DLD1 (cell line): ENCODE measurements at regions not wholly inside any gene's neighbourhood (a gene's known extent, or its start where the extent isn't known, plus 50 kb on each side); places are given as distances from the start of the nearest gene placed in this dataset.
"Not testable (repeated sequence)": the region's sequence is repeated elsewhere in the genome, so short reads cannot be mapped to it uniquely, and the experiment has no call there.

Source experiments
- in situ Hi-C: cut with HindIII; loops from 2 replicates; pipeline ENCODE4 v1.10.0; 2017; ENCODE audit warnings: low sequenced_read_pairs

DNA sequence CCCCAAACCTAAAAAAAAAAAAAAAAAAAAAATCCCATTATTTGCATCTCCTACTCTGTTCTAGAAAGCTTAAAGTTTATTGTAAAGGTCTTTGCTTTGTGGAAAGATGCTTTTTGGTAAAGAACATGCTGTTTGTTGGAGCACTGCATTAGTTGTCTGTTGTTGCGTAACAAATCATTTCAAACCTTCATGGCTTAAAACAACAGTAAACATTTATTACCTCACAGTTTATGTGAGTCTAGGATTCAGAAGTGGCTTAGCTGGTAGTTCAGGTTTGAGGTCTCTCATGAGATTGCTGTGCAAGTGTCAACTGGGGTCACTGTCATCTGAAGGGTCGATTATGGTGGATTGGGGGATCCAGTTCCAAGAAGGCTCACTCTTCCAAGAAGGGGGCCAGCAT, 155.2 kb upstream of the ZFP64 start:
- in situ Hi-C loops, result no loop called here

DNA sequence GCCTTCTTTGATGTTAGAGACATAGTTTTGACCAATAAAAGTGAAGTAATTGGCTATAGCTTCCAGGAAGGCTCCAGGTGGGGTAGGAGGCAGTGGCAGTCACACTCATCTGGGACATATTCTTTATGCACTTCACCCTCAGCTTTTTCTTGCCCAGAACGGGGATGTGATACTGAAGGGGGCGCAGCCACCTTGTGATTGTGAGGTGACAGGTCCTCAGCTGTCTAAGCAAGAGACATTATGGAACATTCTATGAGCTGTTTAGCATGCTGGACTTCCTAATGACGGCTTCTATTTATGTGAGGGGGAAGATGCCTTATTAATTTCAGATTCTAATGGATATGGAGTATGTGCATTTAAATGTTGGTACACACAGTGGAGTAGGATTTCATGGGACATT, 151.3 kb upstream of the ZFP64 start:
- in situ Hi-C loops, result no loop called here

DNA sequence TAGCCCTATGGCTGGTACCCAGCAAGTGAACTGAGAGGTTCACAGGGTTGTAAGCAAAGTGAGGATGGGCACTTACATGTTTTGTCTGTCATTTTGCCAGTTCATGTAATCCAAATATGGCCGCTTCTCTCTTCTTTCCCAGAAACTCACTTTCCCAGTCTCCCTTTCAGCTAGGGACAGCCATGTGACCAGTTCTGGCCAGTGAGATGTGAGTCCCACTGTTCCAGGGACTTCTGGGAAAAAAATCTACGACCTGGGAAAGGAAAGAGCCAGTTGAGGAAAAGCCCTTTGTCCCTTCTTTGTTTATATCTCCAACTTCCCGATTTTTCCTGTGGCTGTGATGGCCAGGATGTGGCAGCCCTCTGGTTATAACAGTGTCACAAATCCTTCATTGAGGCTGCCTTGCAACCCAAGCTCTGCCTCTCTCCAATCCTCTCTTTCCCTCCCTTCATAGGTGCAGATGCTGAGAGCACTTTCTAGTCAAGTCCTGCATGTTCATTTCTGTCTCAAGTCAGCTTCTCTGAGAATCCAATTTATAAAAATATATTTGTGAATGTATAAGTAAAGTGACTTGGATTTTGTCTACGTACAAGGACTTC, 148.6 kb upstream of the ZFP64 start:
- in situ Hi-C loops, result no loop called here

DNA sequence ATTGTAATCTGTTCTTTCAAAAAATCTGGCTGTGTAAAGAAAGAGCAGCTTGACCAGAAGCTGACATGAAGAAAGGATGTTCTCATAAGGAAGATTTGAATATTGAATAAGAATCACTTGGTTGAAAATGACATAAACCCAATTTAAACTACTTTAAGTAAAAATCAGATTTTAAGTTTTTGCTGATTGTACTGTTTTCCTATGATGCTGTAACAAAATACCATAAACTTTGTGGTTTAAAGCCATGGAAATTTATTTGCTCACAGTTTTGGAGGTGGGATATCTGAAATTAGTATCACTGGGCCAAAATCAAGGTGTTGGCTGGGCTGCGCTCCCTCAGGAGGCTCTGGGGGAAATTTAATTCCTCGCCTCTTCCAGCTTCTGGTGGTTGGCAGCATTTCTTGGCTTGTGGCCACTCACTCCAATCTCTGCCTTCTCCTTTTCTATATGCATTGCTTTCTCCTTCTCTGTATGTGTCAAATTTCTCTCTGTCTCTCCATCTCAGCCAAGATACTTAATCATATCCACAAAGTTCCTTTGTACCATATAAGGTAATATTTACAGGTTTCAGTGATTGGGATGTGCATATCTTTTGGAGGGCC, 141.2 kb upstream of the ZFP64 start:
- in situ Hi-C loops, result no loop called here

DNA sequence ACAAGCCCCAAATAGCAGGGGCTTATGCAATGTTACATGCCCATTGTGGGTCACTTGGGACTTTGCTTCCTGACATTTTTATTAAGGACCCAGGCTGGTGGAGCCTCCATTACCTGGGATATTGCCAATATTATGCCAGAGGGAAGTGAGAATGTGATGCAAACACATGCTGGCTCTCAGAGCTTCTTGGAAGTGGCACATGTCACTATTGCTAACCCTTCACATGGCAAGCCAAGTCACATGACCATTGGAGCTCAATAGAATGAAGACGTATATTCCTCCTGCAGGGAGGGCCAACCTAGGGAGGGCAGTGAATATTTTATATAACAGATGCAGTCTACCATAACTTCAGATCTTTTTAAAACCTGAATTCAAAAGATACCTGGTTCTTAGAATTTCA, 140.7 kb upstream of the ZFP64 start:
- in situ Hi-C loops, result no loop called here

DNA sequence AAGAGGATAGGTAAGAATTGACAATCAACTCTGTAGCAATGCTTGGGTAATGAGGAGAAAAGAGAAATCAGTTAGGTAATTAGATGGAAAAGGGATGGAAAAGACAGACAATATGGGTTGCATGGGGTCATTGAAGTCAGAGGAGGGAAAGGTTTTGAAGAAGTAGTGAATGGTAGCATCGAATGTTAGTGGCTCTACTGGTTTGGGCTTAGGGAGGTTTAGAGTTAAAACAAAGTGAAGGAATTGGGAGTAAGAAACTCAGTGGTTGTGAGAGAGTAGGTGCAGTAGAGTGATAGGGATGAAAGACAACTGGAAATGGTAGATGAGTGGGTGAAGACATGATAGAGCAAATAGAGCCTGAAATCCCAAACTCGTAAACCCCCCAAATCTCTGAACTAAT, 140.1 kb upstream of the ZFP64 start:
- in situ Hi-C loops, result no loop called here

DNA sequence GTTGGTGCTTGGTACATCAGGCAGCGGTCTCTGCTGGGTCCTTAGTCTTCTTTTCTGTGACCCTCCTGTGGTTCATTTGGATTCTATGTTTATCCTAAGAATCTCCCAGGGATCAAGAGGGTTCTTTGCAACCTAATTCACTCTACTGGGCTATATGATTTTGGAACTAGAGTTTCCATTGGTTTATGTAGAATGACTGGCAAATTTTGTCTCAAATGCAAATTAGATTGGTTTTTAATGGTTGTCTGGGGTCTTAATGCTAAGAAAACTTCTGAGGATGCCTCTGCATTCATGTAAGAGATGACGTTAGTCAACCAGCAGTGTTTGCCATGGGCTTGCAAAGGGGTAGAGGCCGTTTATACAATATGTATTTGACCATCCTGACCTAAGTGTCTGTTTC, 129.8 kb upstream of the ZFP64 start:
- in situ Hi-C loops, result no loop called here

DNA sequence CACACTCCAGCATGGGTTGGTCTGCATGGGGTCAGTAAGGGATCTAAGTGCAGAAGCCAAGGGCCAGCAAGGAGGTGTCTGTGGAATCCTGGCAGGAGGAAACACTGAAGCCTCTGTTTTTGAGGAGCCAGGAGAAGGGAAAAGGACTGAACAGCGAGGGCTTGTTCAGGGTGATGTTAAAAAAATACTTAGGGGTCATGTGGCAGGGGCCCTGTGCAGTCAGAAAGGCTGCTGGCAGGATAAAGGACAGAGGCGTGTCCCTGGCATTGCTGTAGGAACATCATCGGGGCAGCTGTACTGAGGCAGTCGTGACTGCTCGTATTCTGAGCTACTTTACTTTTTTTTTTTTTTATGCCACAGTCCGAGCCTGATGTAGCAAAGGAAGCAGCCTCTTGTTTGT, 127.1 kb upstream of the ZFP64 start:
- in situ Hi-C loops, result no loop called here

DNA sequence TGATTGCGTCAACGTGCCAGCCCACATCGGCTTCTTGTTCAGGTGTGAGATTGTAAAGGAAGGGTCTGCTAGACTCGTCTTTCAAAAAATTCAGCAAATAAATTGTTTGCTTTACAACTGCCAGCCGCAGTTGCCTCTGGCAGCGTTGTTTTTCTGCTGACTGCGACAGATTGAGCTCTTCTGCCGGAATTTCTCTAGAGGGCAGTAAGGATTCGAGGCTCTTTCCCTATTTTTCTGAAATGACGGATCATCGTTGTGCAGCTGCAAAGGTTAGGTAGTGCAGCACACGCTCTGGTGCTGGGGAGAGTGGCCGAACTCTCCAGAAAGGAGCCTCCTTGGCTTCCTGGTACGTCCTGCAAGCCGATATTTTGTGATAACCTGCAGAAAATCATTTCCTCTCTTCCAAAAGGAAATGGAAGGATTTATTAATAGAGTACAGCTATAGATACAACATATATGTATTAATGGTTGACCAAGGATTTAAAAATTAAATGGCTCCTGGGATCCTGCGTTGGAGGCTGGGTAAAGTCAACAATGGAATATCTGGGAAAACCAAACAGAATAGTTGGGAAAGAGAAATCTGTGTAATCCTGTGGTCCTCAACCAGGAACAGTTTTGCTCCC, 121.9 kb upstream of the ZFP64 start:
- in situ Hi-C loops, result no loop called here

DNA sequence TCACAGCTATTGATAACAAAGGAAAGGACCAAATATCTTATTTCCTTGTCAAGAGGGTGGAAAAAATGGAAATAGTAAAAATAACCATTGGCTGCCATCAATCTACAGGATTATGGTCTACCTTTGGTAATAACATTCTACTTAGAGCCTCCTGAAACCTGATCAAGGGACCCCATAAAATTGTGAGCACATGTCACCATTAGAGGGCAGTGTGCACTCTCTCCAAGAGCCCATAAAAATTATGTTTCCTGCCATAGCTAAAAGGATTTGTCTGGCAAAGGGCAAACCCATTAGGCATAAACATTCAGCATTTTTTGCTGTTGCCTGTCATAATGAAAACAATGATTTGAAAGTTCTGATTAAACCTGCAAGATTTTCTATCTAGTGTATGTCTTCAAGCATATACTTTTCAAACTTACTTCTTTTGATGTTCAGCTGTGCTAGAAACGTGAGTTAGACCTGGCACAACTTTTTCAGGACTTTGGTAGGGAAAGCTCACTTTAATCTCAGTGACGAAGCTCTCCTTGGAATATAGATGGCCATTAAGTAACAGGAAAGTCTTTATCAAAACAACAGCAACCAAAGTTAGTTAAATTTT, 120.7 kb upstream of the ZFP64 start:
- in situ Hi-C loops, result no loop called here

DNA sequence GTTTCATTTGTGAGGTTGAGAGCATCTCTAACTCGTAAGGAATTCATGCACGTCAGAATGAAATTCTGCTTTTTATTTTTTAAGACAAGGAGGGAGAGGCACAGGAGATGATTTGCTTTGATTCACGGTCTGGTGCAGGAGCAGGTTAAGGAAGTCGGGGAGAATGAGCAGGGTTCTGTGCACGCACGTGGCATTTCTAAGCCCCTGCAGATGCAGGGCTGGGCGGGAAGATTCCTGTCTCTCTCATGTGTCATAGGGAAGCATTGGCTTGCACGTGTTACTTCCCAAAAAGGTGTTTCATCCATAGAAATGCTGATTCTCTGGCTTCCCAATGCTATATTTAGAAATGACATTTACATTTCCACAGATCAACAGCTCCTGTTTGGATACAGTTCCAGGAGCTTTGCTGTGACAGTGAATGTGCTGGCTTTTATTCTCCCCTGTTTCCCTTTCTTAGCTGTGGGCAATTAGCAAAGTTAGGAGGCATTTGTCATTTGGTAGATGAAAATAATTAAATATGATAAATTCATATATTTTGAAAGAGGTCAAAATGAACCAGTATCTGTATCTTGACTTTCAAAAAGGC, 119.7 kb upstream of the ZFP64 start:
- in situ Hi-C loops, result no loop called here

DNA sequence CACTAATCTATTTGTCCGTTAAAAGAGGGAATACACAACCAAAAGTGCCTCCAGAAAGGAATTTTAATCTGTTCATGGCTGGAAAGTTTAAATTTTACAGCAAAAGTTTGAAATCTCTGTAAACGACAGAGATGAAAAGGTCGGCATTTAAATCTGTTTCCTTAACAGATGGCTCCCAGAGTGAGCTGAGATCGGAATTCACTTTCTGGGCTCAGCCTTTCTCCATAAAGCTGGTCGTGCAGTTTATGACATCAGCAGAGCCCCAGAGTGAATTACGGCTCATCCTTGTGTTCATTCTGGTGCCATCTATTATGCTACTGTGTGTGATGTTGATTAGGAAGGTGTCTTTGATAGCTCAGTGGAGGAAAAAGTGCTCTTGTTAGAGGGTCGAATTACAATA, 117.6 kb upstream of the ZFP64 start:
- in situ Hi-C loops, result no loop called here

DNA sequence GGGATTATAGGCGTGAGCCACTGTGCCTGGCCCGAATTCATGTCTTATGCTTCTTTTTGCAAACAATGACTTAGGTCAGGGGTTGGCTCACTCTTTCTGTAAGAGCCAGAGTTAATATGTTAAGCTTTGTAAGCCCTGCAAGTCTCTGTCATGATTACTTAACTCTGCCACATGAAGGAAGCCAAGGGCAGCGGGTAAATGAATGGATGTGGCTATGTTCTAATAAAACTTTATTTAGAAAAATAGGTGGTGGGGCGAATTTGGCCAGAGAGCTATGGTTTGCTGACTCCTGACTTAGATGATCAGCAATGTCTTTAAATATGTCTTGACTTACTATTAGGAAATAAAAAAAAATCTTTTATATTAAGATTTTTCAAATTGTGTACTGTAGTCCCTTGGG, 114.9 kb upstream of the ZFP64 start:
- in situ Hi-C loops, result no loop called here

DNA sequence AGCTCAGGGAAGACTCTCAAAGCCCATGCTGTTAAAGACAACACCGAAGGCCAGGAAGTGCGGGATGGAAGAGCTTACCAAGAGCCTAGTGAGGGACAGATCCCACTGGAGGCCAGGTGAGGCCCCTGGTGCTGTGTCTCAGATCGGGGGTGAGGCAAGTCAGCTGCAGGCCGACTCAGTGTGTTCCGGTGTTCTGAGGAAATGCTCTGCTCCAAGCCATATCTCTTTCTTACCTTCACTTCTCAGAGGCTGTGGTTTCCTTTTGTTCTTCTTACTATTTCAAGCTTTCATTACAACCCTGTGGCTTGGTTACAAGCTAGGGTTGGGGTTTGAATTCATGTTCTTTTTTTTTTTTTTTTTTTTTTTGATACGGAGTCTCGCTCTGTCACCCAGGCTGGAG, 114.3 kb upstream of the ZFP64 start:
- in situ Hi-C loops, result no loop called here

DNA sequence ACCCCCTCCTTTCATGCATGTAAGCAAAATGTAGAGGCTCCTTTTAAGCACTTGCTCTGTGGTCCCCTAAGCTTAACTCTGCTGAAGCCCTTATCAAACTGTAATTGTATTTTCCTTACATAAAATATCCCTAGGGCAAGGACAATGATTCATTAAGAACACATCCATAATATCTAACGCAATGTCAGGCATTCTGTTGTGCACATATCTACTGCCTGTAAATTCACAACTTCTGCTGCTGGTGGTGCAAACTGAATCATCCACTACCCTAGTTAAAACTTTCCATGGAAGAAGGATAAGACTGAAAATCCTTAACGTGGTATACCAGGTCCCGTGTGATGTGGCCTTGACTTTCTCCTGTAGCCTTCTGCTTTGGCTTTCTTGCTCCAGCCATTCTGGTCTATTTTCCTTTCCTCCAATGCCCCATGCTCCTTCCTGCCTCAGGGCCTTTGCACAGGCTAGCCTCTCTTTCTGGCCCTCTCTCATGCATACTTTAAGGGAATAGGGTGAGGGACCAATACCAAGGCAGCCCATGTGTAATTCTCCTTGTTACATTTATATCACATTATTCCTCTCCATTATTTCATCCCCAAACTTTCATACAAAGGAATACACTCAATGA, 113.6 kb upstream of the ZFP64 start:
- in situ Hi-C loops, result no loop called here

DNA sequence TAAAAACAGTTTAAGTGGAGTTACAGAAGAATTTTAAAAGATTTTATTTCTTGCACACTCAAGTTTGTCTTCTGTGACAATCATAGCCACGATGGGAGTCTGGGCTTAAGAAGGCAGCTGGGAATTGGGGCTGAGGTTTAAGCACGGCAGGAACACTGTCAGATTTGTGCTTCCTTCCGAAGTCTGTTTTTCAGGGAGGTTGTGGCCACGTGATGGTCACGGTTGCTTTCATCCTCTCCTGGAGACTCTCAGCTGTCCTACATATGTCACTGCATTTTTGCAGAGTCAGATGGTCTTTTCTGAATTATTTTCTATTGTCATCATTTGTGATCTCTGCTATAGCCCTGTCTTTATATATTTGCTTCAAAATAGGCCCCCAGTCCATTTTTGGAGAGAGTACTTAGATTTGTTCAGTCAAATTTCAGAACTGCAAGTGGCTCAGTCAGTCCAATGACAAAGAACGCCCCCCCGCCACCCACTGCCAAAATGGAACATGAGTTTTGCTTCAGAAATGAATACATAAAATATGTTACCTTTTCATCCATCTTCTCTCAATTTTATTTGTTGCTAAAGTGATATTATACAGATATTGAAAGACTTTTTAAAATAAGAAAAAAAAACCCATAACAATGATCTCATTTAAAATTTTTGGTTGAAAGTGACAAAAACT, 111.8 kb upstream of the ZFP64 start:
- in situ Hi-C loops, result no loop called here

DNA sequence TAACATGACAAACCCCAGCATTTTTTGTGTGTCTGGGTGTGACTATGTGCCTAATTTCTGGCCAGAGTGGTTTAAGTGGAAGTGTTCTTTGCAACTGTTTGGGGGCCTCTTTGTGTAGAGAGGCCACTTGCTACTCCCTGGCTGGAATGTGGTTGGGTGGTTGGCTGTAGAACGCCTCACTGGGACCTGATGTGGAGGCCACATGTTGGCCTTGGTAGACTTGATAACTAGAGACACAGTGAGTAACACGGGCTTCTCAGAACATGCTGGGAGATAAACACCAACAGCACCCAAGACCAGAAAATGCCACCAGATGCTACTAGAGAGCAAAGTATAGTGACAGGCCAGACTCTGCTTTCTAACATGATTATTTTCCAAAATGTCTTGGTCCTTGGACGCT, 111.2 kb upstream of the ZFP64 start:
- in situ Hi-C loops, result no loop called here

DNA sequence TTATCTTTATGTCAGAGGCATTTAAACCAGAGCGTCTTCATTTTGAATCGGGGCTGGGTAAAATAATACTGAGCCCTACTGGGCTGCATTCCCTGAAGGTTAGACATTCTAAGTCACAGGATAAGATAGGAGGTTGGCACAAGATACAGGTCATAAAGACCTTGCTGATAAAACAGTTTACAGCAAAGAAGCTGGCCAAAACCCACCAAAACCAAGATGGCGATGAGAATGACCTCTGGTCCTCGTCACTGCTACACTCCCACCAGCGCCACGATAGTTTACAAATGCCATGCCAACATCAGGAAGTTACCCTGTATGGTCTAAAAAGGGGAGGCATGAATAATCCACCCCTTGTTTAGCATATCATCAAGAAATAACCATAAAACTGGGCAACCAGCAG, 110.5 kb upstream of the ZFP64 start:
- in situ Hi-C loops, result not testable (repeated sequence)

DNA sequence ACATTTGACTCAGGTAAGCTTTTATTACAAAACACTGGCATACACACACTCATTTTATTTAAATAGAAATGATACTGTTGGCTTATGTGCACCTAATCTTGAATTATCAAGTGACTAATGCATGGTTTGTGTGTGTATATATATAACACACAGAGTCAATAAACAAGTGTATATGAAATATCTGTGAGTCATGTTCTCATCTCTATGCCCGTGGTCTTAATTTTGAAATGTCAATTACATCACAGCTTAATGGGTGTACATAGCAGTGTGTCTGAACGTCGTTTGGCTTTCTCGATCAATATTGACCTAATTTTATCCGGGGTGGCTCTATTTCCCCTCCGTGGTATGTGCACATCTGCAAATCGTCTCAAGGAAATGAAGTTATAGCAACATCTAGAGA, 104.0 kb upstream of the ZFP64 start:
- in situ Hi-C loops, result no loop called here

DNA sequence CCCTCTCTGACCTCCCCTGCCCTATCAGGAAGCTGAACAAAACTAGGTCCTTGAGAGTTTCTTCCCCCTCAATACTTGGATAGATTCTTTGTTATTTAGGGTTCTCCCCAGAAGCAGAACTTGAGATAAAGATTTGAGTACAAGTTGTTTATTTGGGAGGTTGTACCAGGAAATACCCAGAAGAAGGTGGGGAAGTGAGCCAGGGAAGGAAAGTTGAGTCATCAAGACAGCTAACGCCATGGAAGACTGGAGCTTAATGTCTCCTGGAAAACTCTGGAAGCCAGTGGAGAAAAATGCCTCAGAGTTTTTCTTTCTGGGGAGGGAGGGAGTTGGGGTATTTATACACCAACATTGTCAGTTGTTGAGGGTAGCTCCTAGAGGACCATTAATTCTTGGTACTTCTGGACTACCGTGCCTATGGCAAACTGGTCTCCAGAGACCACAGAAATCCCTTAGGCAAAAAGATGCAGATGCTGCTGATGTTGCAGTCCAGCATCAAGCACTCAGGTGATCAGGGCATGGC, 102.6 kb upstream of the ZFP64 start:
- in situ Hi-C loops, result no loop called here

DNA sequence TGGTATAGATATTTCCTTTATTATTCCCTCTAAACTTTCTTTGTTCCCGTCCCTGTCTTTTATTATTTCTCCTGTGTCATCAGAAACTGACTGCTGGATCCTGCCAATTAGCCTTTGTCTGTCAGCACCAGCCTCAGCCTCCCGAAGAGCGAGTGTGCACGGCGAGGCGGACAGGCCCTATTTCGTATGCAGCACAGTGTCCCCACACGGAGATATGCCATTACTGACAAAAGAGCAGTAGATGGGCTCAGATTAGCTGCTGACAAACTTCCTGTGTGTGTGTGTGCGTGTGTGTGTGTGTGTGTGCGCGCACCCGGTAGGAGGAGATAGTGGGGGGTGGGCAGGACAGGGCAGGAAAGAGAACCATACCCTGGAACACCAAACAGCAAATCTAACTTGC, 99.5 kb upstream of the ZFP64 start:
- in situ Hi-C loops, result no loop called here
